ENCODE measurements at regions not wholly inside any gene's neighbourhood (a gene's known extent, or its start where the extent isn't known, plus 50 kb on each side); places are given as distances from the start of the nearest gene placed in this dataset.

DNA sequence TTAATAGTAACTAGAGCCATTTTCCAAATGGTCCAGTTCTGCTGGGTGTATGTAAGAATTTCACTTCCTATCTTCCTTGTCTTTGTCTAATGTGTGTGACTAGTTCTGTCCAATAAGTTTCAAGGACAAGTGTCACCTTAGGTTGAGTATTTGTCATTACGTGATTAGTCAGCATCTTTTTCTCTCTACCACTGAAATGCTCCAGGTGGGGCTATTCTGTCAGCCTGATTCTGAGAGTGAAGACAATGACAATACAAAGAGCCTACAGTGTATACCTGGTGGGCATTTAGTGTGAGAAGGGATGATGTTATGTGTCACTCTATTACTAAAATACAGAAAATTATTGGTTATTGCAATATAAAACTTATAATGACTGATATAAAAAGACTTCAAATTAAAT lies 876.3 kb downstream of the C4orf33 start:
- TF ChIP-seq, protein P1, sequence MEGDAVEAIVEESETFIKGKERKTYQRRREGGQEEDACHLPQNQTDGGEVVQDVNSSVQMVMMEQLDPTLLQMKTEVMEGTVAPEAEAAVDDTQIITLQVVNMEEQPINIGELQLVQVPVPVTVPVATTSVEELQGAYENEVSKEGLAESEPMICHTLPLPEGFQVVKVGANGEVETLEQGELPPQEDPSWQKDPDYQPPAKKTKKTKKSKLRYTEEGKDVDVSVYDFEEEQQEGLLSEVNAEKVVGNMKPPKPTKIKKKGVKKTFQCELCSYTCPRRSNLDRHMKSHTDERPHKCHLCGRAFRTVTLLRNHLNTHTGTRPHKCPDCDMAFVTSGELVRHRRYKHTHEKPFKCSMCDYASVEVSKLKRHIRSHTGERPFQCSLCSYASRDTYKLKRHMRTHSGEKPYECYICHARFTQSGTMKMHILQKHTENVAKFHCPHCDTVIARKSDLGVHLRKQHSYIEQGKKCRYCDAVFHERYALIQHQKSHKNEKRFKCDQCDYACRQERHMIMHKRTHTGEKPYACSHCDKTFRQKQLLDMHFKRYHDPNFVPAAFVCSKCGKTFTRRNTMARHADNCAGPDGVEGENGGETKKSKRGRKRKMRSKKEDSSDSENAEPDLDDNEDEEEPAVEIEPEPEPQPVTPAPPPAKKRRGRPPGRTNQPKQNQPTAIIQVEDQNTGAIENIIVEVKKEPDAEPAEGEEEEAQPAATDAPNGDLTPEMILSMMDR (IDR thresholded peaks at IDR 0.05; ENCODE audit: borderline replicate concordance, extremely low read depth, insufficient read depth): no peak
- Histone ChIP-seq H3K27me3 (ENCODE audit: control insufficient read depth, insufficient read depth, low read length) (no peaks in the 10 kb centered on the region), H3K9me3 (ENCODE audit: control insufficient read depth in 2 of 3, insufficient read depth in 1 of 3, low read length in 3 of 3) (no peaks in the 10 kb centered on the region), H3K9ac (ENCODE audit: low read length in 3 of 3) (no peak overlapping the region), H3K27ac (ENCODE audit: low read depth in 2 of 2, low read length in 2 of 2) (no peak overlapping the region), H3K36me3 (ENCODE audit: control insufficient read depth in 2 of 3, insufficient read depth in 3 of 3, low read length in 3 of 3) (no peaks in the 10 kb centered on the region), H3K4me3 (ENCODE audit: low read length in 3 of 3) (no peak overlapping the region), H3K4me1 (ENCODE audit: control insufficient read depth in 2 of 3, insufficient read depth in 2 of 3, low read depth in 1 of 3, low read length in 3 of 3) (no peaks in the 10 kb centered on the region)
- no peak for FAIRE-seq
- no peak for DNase-seq
- intact Hi-C loops (cut with DNase I): no loop called here

DNA sequence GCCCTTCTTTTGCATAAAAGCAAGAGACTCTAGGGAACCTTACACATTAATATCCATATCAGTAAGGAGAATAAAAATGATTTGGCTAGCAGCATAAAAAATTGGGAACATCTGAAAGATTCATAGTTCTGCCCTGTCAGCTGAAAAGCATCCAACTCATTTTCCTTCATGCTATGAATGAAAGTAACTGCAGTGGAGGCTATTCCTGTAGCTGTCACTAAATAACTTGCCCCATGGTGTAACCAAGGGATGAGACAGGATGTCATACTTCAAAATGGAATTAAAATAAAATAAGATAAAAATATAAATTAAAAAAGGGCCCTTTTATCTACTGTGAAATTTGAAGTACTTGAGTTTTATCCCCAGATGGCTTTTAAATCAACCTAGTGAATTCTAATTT lies 878.8 kb downstream of the C4orf33 start:
- H3K27me3 ChIP-seq (ENCODE audit: control insufficient read depth, insufficient read depth, low read length): no peaks in the 10 kb centered on the region
- TF ChIP-seq, protein P1 (IDR thresholded peaks at IDR 0.05; ENCODE audit: borderline replicate concordance, extremely low read depth, insufficient read depth): no peak
- no peak for DNase-seq
- intact Hi-C loops (cut with DNase I): no loop called here
- no peak overlapping the region for H3K27ac ChIP-seq (ENCODE audit: low read depth in 2 of 2, low read length in 2 of 2)
- H3K4me1 ChIP-seq (ENCODE audit: control insufficient read depth in 2 of 3, insufficient read depth in 2 of 3, low read depth in 1 of 3, low read length in 3 of 3): no peaks in the 10 kb centered on the region
- no peaks in the 10 kb centered on the region for H3K9me3 ChIP-seq (ENCODE audit: control insufficient read depth in 2 of 3, insufficient read depth in 1 of 3, low read length in 3 of 3)
- H3K9ac ChIP-seq (ENCODE audit: low read length in 3 of 3): no peak overlapping the region
- H3K4me3 ChIP-seq (ENCODE audit: low read length in 3 of 3): no peak overlapping the region
- FAIRE-seq: no peak
- H3K36me3 ChIP-seq (ENCODE audit: control insufficient read depth in 2 of 3, insufficient read depth in 3 of 3, low read length in 3 of 3): no peaks in the 10 kb centered on the region

DNA sequence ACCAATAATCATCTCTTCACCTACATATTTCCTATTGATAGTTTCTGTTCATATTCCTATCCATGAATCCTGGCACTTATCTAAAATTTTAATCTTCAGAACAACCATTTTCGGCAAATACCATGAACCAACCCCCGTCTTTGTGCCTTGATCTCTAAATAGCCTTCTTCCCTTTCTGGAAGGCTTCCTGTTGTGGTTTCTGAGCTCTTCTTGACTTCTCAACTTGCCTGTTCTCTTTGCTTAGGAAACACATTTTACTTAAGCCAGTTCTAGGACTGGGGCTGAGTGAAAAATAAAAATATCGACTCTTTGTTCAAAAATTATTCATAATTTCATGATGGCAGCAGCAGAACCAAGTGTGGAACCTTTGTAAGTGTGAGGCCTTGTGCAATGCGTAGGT lies 882.4 kb downstream of the C4orf33 start:
- no peak overlapping the region for H3K9ac ChIP-seq (ENCODE audit: low read length in 3 of 3)
- intact Hi-C loops (cut with DNase I): no loop called here
- FAIRE-seq: no peak

DNA sequence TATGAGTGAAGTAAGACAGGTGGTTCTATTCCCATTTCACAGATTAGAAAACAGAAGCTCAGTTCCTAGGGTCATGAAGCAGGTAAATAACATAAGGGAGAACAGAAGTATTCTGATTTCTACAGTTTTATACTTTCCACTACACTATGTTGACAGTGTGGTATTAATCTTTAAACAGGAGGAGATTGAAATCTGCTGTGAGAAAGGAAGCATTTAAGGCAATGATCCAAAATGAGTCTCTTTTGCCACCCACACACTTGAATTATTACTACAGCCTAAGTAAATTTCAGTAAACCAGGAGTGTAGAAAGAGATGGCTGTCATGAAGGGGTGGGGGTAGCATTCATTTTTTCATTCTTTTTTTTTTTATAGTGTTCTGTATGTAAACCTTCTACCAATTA lies 893.0 kb downstream of the C4orf33 start:
- TF ChIP-seq, protein P1 (IDR thresholded peaks at IDR 0.05; ENCODE audit: borderline replicate concordance, extremely low read depth, insufficient read depth): no peak
- intact Hi-C loops (cut with DNase I): no loop called here
- FAIRE-seq: no peak

More for the DNA sequence above, 882.4 kb downstream of the C4orf33 start:
- TF ChIP-seq, protein P1 (IDR thresholded peaks at IDR 0.05; ENCODE audit: borderline replicate concordance, extremely low read depth, insufficient read depth): no peak
- DNase-seq: no peak
- no peak overlapping the region for H3K27ac ChIP-seq (ENCODE audit: low read depth in 2 of 2, low read length in 2 of 2)
- H3K4me3 ChIP-seq (ENCODE audit: low read length in 3 of 3): no peak overlapping the region
- H3K27me3 ChIP-seq (ENCODE audit: control insufficient read depth, insufficient read depth, low read length): no peaks in the 10 kb centered on the region
- H3K9me3 ChIP-seq (ENCODE audit: control insufficient read depth in 2 of 3, insufficient read depth in 1 of 3, low read length in 3 of 3): no peaks in the 10 kb centered on the region
- H3K4me1 ChIP-seq (ENCODE audit: control insufficient read depth in 2 of 3, insufficient read depth in 2 of 3, low read depth in 1 of 3, low read length in 3 of 3): no peaks in the 10 kb centered on the region
- no peaks in the 10 kb centered on the region for H3K36me3 ChIP-seq (ENCODE audit: control insufficient read depth in 2 of 3, insufficient read depth in 3 of 3, low read length in 3 of 3)

More for the DNA sequence above, 893.0 kb downstream of the C4orf33 start:
- H3K27ac ChIP-seq (ENCODE audit: low read depth in 2 of 2, low read length in 2 of 2): no peak overlapping the region
- no peaks in the 10 kb centered on the region for H3K36me3 ChIP-seq (ENCODE audit: control insufficient read depth in 2 of 3, insufficient read depth in 3 of 3, low read length in 3 of 3)
- H3K4me1 ChIP-seq (ENCODE audit: control insufficient read depth in 2 of 3, insufficient read depth in 2 of 3, low read depth in 1 of 3, low read length in 3 of 3): no peaks in the 10 kb centered on the region
- H3K27me3 ChIP-seq (ENCODE audit: control insufficient read depth, insufficient read depth, low read length): no peaks in the 10 kb centered on the region
- no peak overlapping the region for H3K4me3 ChIP-seq (ENCODE audit: low read length in 3 of 3)
- H3K9me3 ChIP-seq (ENCODE audit: control insufficient read depth in 2 of 3, insufficient read depth in 1 of 3, low read length in 3 of 3): no peaks in the 10 kb centered on the region
- H3K9ac ChIP-seq (ENCODE audit: low read length in 3 of 3): no peak overlapping the region
- no peak for DNase-seq

Measured in kidney (tissue), 13 donors.